GM12878 (cell line): ENCODE measurements at regions not wholly inside any gene's neighbourhood (a gene's known extent, or its start where the extent isn't known, plus 50 kb on each side); places are given as distances from the start of the nearest gene placed in this dataset.

Source experiments
- ATAC-seq: fragments of 200-7000 bp; cut with Tn5 transposase; 3 replicates; pipeline ENCODE4 v1.9.1; 2020; ENCODE audit warnings: mild to moderate bottlenecking, moderate library complexity
- BruUV-seq: library from RNA; stranded (reverse); fragments of 400-500 nt; replicated peaks from 2 replicates; lab custom pipeline; 2021; lab: Mats Ljungman, UMichigan
- CTCF ChIA-PET: fragments of 300-600 bp; sonication (Branson Sonifier 250); formaldehyde crosslinking; extraction: SDS; loops from one replicate; lab custom pipeline; 2021; ENCODE audit warnings: inconsistent platforms; lab: Yijun Ruan, JAX
- POLR2A ChIA-PET: fragments of 350-600 bp; formaldehyde crosslinking; extraction: SDS; loops from one replicate; lab custom pipeline; 2021; ENCODE audit warnings: inconsistent platforms; lab: Charles Lee
- RAD21 ChIA-PET: fragments of 300-600 bp; sonication (Branson Sonifier 250); formaldehyde crosslinking; loops from one replicate; lab custom pipeline; 2023; ENCODE audit warnings: antibody characterized with exemption; ENCODE audit not compliant: unreplicated experiment; lab: Charles Lee
- SMC1A ChIA-PET: fragments of 300-600 bp; sonication (Branson Sonifier 250); formaldehyde crosslinking; loops from one replicate; lab custom pipeline; 2023; ENCODE audit not compliant: unreplicated experiment, uncharacterized antibody; lab: Charles Lee
- DNase-seq: peaks from one replicate; pipeline ENCODE4 v3.0.0-alpha.2; 2011; ENCODE audit warnings: low read depth, low spot score
- FAIRE-seq: peaks from 3 replicates; lab custom pipeline; 2011; peaks lifted over from hg19 to GRCh38; lab: Jason Lieb, UNC
- H2AFZ ChIP-seq: 2 replicates; pipeline ENCODE4 v1.6.0; 2011; ENCODE audit warnings: low read depth, low read length, control low read depth; ENCODE audit not compliant: control insufficient read depth
- H3K27ac ChIP-seq: 2 replicates; pipeline ENCODE4 v1.5.1; 2011; ENCODE audit warnings: control low read depth; ENCODE audit not compliant: control insufficient read depth, insufficient read depth
- H3K27me3 ChIP-seq, 2 experiments: replicated peaks in 1 of 2; 2 replicates each; pipeline versions ENCODE4 v1.6.0 to v1.6.1; 2011; ENCODE audit warnings: low read length in 1 of 2; ENCODE audit not compliant: control insufficient read depth in 2 of 2, insufficient read depth in 2 of 2
- H3K36me3 ChIP-seq, 2 experiments: 2 replicates each; pipeline ENCODE4 v1.5.1; 2011; ENCODE audit warnings: low read length in 1 of 2; ENCODE audit not compliant: control insufficient read depth in 2 of 2, insufficient read depth in 2 of 2
- H3K4me1 ChIP-seq: 2 replicates; pipeline ENCODE4 v1.6.1; 2011; ENCODE audit warnings: mild to moderate bottlenecking, low read length, moderate library complexity, mixed read lengths; ENCODE audit not compliant: control insufficient read depth, insufficient read depth
- H3K4me2 ChIP-seq: 2 replicates; pipeline ENCODE4 v1.6.0; 2011; ENCODE audit warnings: control low read depth; ENCODE audit not compliant: control insufficient read depth, insufficient read depth
- H3K4me3 ChIP-seq: fragments of 200-600 bp; sonication (generic); 2 replicates; pipeline ENCODE4 v1.5.1; 2016
- H3K79me2 ChIP-seq: 2 replicates; pipeline ENCODE4 v1.6.0; 2011; ENCODE audit warnings: low read length; ENCODE audit not compliant: control insufficient read depth, insufficient read depth
- H3K9ac ChIP-seq: 2 replicates; pipeline ENCODE4 v1.8.0; 2011; ENCODE audit warnings: low read length, control low read depth, mixed read lengths; ENCODE audit not compliant: control insufficient read depth, insufficient read depth
- H3K9me3 ChIP-seq: replicated peaks from 3 replicates; pipeline ENCODE4 v1.5.1; 2011; ENCODE audit warnings: mild to moderate bottlenecking, low read length; ENCODE audit not compliant: control insufficient read depth, insufficient read depth
- H4K20me1 ChIP-seq: 2 replicates; pipeline ENCODE4 v1.6.0; 2011; ENCODE audit not compliant: control insufficient read depth, insufficient read depth
- E4F1 ChIP-seq: fragments of 450-650 bp; IDR thresholded peaks from 2 replicates; pipeline ENCODE4 v1.6.1; 2018; ENCODE audit warnings: borderline replicate concordance, mild to moderate bottlenecking; ENCODE audit not compliant: partially characterized antibody
- ETV6 ChIP-seq, 2 experiments: fragments of 450-650 bp in 1 of 2; IDR thresholded peaks in 1 of 2; conservative IDR thresholded peaks in 1 of 2; 2 replicates each; pipeline ENCODE4 v1.6.1; 2014; ENCODE audit warnings: antibody characterized with exemption in 1 of 2, borderline replicate concordance in 1 of 2, low read depth in 1 of 2, mild to moderate bottlenecking in 1 of 2, moderate library complexity in 1 of 2
- NR2C2 ChIP-seq: IDR thresholded peaks from 2 replicates; pipeline ENCODE4 v1.6.1; 2011; ENCODE audit warnings: borderline replicate concordance, low read depth; ENCODE audit not compliant: control insufficient read depth, insufficient read length
- POLR2A ChIP-seq: IDR thresholded peaks from 2 replicates; pipeline ENCODE4 v1.6.1; 2011; ENCODE audit warnings: low read depth, mild to moderate bottlenecking, low read length
- POU2F2 ChIP-seq: IDR thresholded peaks from 3 replicates; pipeline ENCODE4 v1.6.1; 2011; ENCODE audit warnings: low read depth, mild to moderate bottlenecking, low read length, borderline replicate concordance
- SUPT20H ChIP-seq: IDR thresholded peaks from 2 replicates; pipeline ENCODE4 v1.6.1; 2011; ENCODE audit warnings: low read depth, mild to moderate bottlenecking, low read length, moderate library complexity, borderline replicate concordance; ENCODE audit not compliant: control insufficient read depth
- SUZ12 ChIP-seq: fragments of 200-600 bp; sonication (generic); IDR thresholded peaks from one replicate; pipeline ENCODE4 v1.6.1; 2018; ENCODE audit warnings: antibody characterized with exemption, mild to moderate bottlenecking; ENCODE audit not compliant: unreplicated experiment
- ZBTB11 ChIP-seq: fragments of 450-650 bp; formaldehyde crosslinking; IDR thresholded peaks from 2 replicates; pipeline ENCODE4 v1.5.0; 2022; ENCODE audit warnings: mild to moderate bottlenecking, missing genetic modification characterization
- in situ Hi-C: fragments of 300-500 bp; cut with MboI; formaldehyde crosslinking; loops from 9 replicates; pipeline ENCODE4 v1.14.3; 2018; ENCODE audit warnings: mixed read lengths
- intact Hi-C: fragments of 100-400 bp; cut with micrococcal nuclease; formaldehyde crosslinking; loops from one replicate; pipeline ENCODE4 v1.14.2; 2022; ENCODE audit not compliant: unreplicated experiment
- TF ChIP-seq, protein P1 (sequence below): fragments of 450-650 bp; IDR thresholded peaks from 2 replicates; pipeline ENCODE4 v1.6.1; 2016; ENCODE audit warnings: mild to moderate bottlenecking

GRCh38 chr12:38477340-38478090 is 160.9 kb downstream of the ALG10B start (continued):
- TF ChIP-seq E4F1, result no peak

DNA sequence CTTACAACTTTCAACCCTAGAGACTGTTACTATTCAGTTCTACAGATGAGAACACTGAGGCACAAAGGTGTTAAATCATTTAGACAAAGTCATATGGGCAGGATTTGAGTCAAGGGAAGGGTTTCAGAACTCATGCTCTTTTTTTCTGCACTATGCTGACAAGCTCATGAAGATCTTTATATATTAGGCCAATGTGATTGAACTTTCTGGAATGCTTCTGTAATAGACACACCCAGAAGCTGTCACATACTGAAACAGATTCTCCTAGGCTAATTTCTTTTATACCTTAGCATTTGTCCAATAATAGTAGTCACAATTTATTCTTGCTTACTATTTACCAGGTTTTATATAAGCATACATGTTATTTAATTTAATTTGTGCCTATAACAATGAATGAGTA is 164.0 kb downstream of the ALG10B start:
- TF ChIP-seq, protein P1, sequence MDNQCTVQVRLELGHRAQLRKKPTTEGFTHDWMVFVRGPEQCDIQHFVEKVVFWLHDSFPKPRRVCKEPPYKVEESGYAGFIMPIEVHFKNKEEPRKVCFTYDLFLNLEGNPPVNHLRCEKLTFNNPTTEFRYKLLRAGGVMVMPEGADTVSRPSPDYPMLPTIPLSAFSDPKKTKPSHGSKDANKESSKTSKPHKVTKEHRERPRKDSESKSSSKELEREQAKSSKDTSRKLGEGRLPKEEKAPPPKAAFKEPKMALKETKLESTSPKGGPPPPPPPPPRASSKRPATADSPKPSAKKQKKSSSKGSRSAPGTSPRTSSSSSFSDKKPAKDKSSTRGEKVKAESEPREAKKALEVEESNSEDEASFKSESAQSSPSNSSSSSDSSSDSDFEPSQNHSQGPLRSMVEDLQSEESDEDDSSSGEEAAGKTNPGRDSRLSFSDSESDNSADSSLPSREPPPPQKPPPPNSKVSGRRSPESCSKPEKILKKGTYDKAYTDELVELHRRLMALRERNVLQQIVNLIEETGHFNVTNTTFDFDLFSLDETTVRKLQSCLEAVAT, result no peak
- TF ChIP-seq POU2F2 (no peak), POLR2A (no peak), E4F1 (no peak), ZBTB11 (CRISPR knock-in tag) (no peak), NR2C2 (no peak), ETV6 (conservative IDR thresholded peaks at IDR 0.05 in 1 of 2, IDR thresholded peaks at IDR 0.05 in 1 of 2; ENCODE audit: borderline replicate concordance in 1 of 2, low read depth in 1 of 2) (no peak), SUZ12 (no peak), SUPT20H (no peak)

More for the DNA sequence above, 164.0 kb downstream of the ALG10B start:
- H3K4me1 ChIP-seq, result no peaks in the 10 kb centered on the region
- H3K27me3 ChIP-seq, result no peaks in the 10 kb centered on the region
- H3K9me3 ChIP-seq, result no peaks in the 10 kb centered on the region
- H3K4me3 ChIP-seq, result no peak overlapping the region
- H3K4me2 ChIP-seq, result no peak overlapping the region
- ChIA-PET CTCF (no interaction called here), POLR2A (no interaction called here), SMC1A (interaction anchor here (0.6 to 2.0 kb wide), 6 partner anchors 8 to 149 kb away, joined by 3 to 6 read pairs (median 4); no protein-coding TSS in a partner anchor), RAD21 (no interaction called here)
- H4K20me1 ChIP-seq, result no peaks in the 10 kb centered on the region
- in situ Hi-C loops (no loop called here), intact Hi-C loops (no loop called here)
- ATAC-seq (no peak), FAIRE-seq (no peak), DNase-seq (no peak)
- H3K36me3 ChIP-seq, result no peaks in the 10 kb centered on the region
- H3K9ac ChIP-seq, result no peak overlapping the region
- H3K79me2 ChIP-seq, result no peaks in the 10 kb centered on the region
- H3K27ac ChIP-seq, result no peak overlapping the region
- H2AFZ ChIP-seq, result no peak overlapping the region
- BruUV-seq, result no TSS peak
